Heart left ventricle (tissue), 16 donors: ENCODE measurements at regions not wholly inside any gene's neighbourhood (a gene's known extent, or its start where the extent isn't known, plus 50 kb on each side); places are given as distances from the start of the nearest gene placed in this dataset.

Experiments
- ATAC-seq, 4 donors: fragments of 200-7000 bp; cut with Tn5 transposase; one replicate each; pipeline ENCODE4 v1.9.1; 2020 to 2022; ENCODE audit warnings: moderate library complexity in 4 of 4, mild to moderate bottlenecking in 3 of 4, moderate number of reproducible peaks in 1 of 4
- DNase-seq, 5 donors: peaks; one replicate each; pipeline ENCODE4 v3.0.0-alpha.2; 2020
- H3K27ac ChIP-seq, 12 donors: fragments of 200-600 bp; sonication (generic) in 4 of 12; one replicate each; pipeline versions ENCODE4 v1.5.0 to v1.8.0; 2016 to 2022; ENCODE audit warnings: mild to moderate bottlenecking in 2 of 12
- H3K27me3 ChIP-seq, 9 donors: fragments of 200-600 bp; sonication (generic) in 2 of 9; one replicate each; pipeline versions ENCODE4 v1.5.1 to v1.8.0; 2016 to 2022; ENCODE audit warnings: mild to moderate bottlenecking in 3 of 9
- H3K36me3 ChIP-seq, 9 donors: fragments of 200-600 bp; sonication (generic) in 2 of 9; one replicate each; pipeline versions ENCODE4 v1.5.0 to v1.8.0; 2018 to 2022; ENCODE audit warnings: mild to moderate bottlenecking in 2 of 9
- H3K4me1 ChIP-seq, 12 donors: fragments of 200-600 bp; sonication (generic) in 4 of 12; one replicate each; pipeline versions ENCODE4 v1.5.0 to v1.8.0; 2016 to 2022; ENCODE audit warnings: mild to moderate bottlenecking in 3 of 12
- H3K4me3 ChIP-seq, 12 donors: fragments of 200-600 bp; sonication (generic) in 4 of 12; one replicate each; pipeline versions ENCODE4 v1.5.0 to v1.8.0; 2017 to 2022; ENCODE audit warnings: mild to moderate bottlenecking in 9 of 12, moderate library complexity in 4 of 12
- H3K9me3 ChIP-seq, 12 donors: fragments of 200-600 bp; sonication (generic) in 4 of 12; one replicate each; pipeline versions ENCODE4 v1.5.0 to v1.8.0; 2016 to 2022; ENCODE audit warnings: mild to moderate bottlenecking in 1 of 12
- CTCF ChIP-seq, 12 donors: fragments of 200-600 bp; sonication (generic) in 4 of 12; IDR thresholded peaks; one replicate each; pipeline versions ENCODE4 v1.5.0 to v1.8.0; 2018 to 2022; ENCODE audit warnings: antibody characterized with exemption in 12 of 12, mild to moderate bottlenecking in 5 of 12
- POLR2A ChIP-seq, 2 donors: fragments of 450-650 bp; IDR thresholded peaks; one replicate each; pipeline ENCODE4 v1.6.1; 2017; ENCODE audit warnings: antibody characterized with exemption in 2 of 2, mild to moderate bottlenecking in 2 of 2, moderate library complexity in 2 of 2
- WGBS, 4 donors: extraction: QIAGEN DNeasy Blood & Tissue Kit in 2 of 4; methylation state at CpG; one replicate each; pipeline versions ENCODE4 v1.1.5 to v1.1.7; 2013 to 2018; 5-methylcytosine and 5-hydroxymethylcytosine counted together
- intact Hi-C, 10 donors: fragments of 100-400 bp; cut with DNase I; formaldehyde crosslinking; loops; one replicate each; pipeline versions ENCODE4 v1.11.1 to v1.14.2; 2022
- donor health status: ischemic (EF 13 %, LVEDD 7.1; RV severe dilation, severe dysfunction).
- donor health status: healthy with polysubstance abuse.
- donor health status: DM: no; HTN: yes; CAD: no.
- donor health status: DM: no; HTN: no; CAD: no.
- donor health status: ischemic (EF 25% LVEDD 6.9; RV normal size, moderate dysfunction).
- donor health status: ischemic (EF 25% LVEDD 5.7; RV mildly dilated, moderate dysfunction).
- donor health status: healthy.
- donor health status: DM: yes; HTN: yes; CAD: no.
- donor health status: ischemic (EF 35%, LVEDD 5.7; RV mildly dilated, moderate dysfunction).
- donor health status: nonischemic (EF 11% LVEDD 7.7; RV severe dilation, severe dysfunction).
- donor health status: DM: yes; HTN: yes; CAD: no.
- donor health status: PGD.
- donor health status: ischemic (EF 29% LVEDD 5.4; RV normal size, mild dysfunction).
- donor health status: nonischemic (EF 23%, LVEDD 6.1; RV moderate dilation, normal function).

GRCh38 chr9:78835928-78836450 is 539.1 kb downstream of the PSAT1 start:
- DNase-seq, result no peak
- H3K36me3 ChIP-seq, result no peaks in the 10 kb centered on the region
- WGBS, 4 donors, result 88 to 91% (median 88%) methylated on average over 5 of the region's 5 CpGs
- H3K9me3 ChIP-seq, result no peaks in the 10 kb centered on the region
- no peak for TF ChIP-seq CTCF (IDR thresholded peaks at IDR 0.05)
- TF ChIP-seq POLR2A (IDR thresholded peaks at IDR 0.05), result no peak
- ATAC-seq, result no peak
- no peak overlapping the region for H3K27ac ChIP-seq
- H3K27me3 ChIP-seq, result no peaks in the 10 kb centered on the region
- no peak overlapping the region for H3K4me3 ChIP-seq
- H3K4me1 ChIP-seq, result no peaks in the 10 kb centered on the region
- intact Hi-C loops, result no loop called here

DNA sequence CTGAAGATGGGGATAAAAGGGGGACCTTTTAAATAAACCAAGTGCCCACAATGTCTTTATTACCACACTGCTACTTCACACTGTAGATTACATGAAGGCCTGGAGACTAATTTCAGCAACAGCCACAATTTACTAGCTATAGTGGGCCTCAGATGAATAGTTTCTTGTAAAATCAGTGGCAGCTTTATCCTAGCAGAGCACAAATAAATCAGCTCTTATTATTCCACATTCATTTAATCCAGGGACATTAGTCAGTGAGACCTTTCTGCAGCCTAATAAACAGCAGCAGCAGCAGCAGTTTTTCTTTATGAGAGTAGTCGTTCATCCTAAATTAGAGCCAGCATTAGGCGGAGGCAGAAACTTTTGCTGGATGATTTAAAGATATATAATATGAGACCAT is 542.3 kb downstream of the PSAT1 start:
- no peaks in the 10 kb centered on the region for H3K4me1 ChIP-seq
- TF ChIP-seq POLR2A (IDR thresholded peaks at IDR 0.05) (no peak), CTCF (IDR thresholded peaks at IDR 0.05) (no peak)
- ATAC-seq (no peak), DNase-seq (no peak)
- peaks cover 0 to 16% (median 5%) of the 10 kb centered on the region in 12 donors for H3K9me3 ChIP-seq
- no peaks in the 10 kb centered on the region for H3K36me3 ChIP-seq
- 75 to 80% (median 77%) methylated on average over 2 of the region's 2 CpGs for WGBS, 4 donors
- no peak overlapping the region for H3K4me3 ChIP-seq
- H3K27ac ChIP-seq, result no peak overlapping the region
- no peaks in the 10 kb centered on the region for H3K27me3 ChIP-seq
- intact Hi-C loops, result no loop called here

DNA sequence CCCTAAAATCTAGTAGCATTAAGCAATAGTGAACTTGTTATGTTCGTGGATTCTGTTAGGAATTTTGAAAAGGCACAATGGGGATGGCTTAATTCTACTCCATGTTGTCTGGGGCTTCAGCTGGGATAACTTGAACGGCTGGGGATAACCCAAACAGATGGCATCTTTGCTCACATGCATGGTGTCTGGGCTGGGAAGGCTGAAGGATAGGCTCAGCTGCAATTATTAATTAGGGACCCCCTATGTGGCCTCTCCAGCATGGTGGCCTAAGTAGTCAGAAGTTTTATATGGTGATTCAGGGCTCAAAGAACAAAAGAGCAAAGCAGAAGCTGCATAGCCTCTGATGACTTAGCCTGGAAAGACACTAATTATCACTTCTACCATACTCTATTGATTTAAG is 551.1 kb downstream of the PSAT1 start:
- Histone ChIP-seq H3K27me3 (no peaks in the 10 kb centered on the region), H3K27ac (no peak overlapping the region), H3K9me3 (peaks cover 0 to 19% (median 6%) of the 10 kb centered on the region in 12 donors), H3K4me3 (no peak overlapping the region), H3K36me3 (no peaks in the 10 kb centered on the region), H3K4me1 (no peaks in the 10 kb centered on the region)
- intact Hi-C loops, result no loop called here
- ATAC-seq (no peak), DNase-seq (no peak)
- TF ChIP-seq CTCF (IDR thresholded peaks at IDR 0.05) (no peak), POLR2A (IDR thresholded peaks at IDR 0.05) (no peak)
- WGBS, 4 donors, result 59 to 72% (median 62%) methylated on average over 2 of the region's 2 CpGs

GRCh38 chr9:78856144-78856543 is 559.2 kb downstream of the PSAT1 start:
- 78 to 84% (median 81%) methylated on average over 2 of the region's 2 CpGs for WGBS, 4 donors
- ATAC-seq, result no peak
- no peaks in the 10 kb centered on the region for H3K36me3 ChIP-seq
- intact Hi-C loops, result no loop called here
- no peaks in the 10 kb centered on the region for H3K4me1 ChIP-seq
- TF ChIP-seq CTCF (IDR thresholded peaks at IDR 0.05), result no peak
- no peaks in the 10 kb centered on the region for H3K27me3 ChIP-seq
- H3K4me3 ChIP-seq, result no peak overlapping the region
- no peak overlapping the region for H3K27ac ChIP-seq
- DNase-seq, result no peak
- no peaks in the 10 kb centered on the region for H3K9me3 ChIP-seq
